HG03469 (cell line): ENCODE measurements at regions not wholly inside any gene's neighbourhood (a gene's known extent, or its start where the extent isn't known, plus 50 kb on each side); places are given as distances from the start of the nearest gene placed in this dataset.
A peak's percentile ranks its signal among the peaks of the same experiment; 100 is the strongest.

Source experiments
- ATAC-seq: cut with Tn5 transposase; IDR thresholded peaks from one replicate; pipeline ENCODE4 v1.9.1; 2021; ENCODE audit warnings: mild to moderate bottlenecking, moderate library complexity, moderate number of reproducible peaks; ENCODE audit not compliant: unreplicated experiment

GRCh38 chr10:43809211-43809930, 160.7 kb upstream of the ZNF32 start:
- ATAC-seq = no peak

- peak; percentile 52 for ATAC-seq
These were observed 159.5 kb upstream of the ZNF32 start for GRCh38 chr10:43808136-43808535.

GRCh38 chr10:43806831-43807640, 158.4 kb upstream of the ZNF32 start:
- no peak for ATAC-seq

- ATAC-seq = no peak
These were observed 155.1 kb upstream of the ZNF32 start for GRCh38 chr10:43803791-43804190.

- no peak for ATAC-seq
These were observed 154.5 kb upstream of the ZNF32 start for GRCh38 chr10:43802988-43803696.

GRCh38 chr10:43801626-43802025, 152.9 kb upstream of the ZNF32 start:
- no peak for ATAC-seq

GRCh38 chr10:43801140-43801539, 152.5 kb upstream of the ZNF32 start:
- ATAC-seq = no peak

- no peak for ATAC-seq
These were observed 148.1 kb upstream of the ZNF32 start for GRCh38 chr10:43796781-43797180.

- ATAC-seq = no peak
These were observed 147.0 kb upstream of the ZNF32 start for GRCh38 chr10:43795639-43796038.

- ATAC-seq = no peak
These were observed 146.4 kb upstream of the ZNF32 start for GRCh38 chr10:43795093-43795492.

- ATAC-seq = no peak
These were observed 145.6 kb upstream of the ZNF32 start for GRCh38 chr10:43794181-43794815.

GRCh38 chr10:43793704-43794103, 145.0 kb upstream of the ZNF32 start:
- ATAC-seq = no peak

- no peak for ATAC-seq
These were observed 141.5 kb upstream of the ZNF32 start for GRCh38 chr10:43790147-43790546.

- no peak for ATAC-seq
These were observed 136.6 kb upstream of the ZNF32 start for GRCh38 chr10:43785252-43785651.

- no peak for ATAC-seq
These were observed 134.1 kb upstream of the ZNF32 start for GRCh38 chr10:43782814-43783213.

GRCh38 chr10:43781480-43782361, 133.0 kb upstream of the ZNF32 start:
- no peak for ATAC-seq

- ATAC-seq = no peak
These were observed 129.9 kb upstream of the ZNF32 start for GRCh38 chr10:43778571-43778970.

GRCh38 chr10:43775384-43775783, 126.7 kb upstream of the ZNF32 start:
- no peak for ATAC-seq

- no peak for ATAC-seq
These were observed 125.6 kb upstream of the ZNF32 start for GRCh38 chr10:43774234-43774769.

- ATAC-seq = no peak
These were observed 125.1 kb upstream of the ZNF32 start for GRCh38 chr10:43773736-43774135.
